Testis (tissue), 2 donors: ENCODE measurements at regions not wholly inside any gene's neighbourhood (a gene's known extent, or its start where the extent isn't known, plus 50 kb on each side); places are given as distances from the start of the nearest gene placed in this dataset.

Source experiments
- CTCF ChIP-seq, 3 experiments: fragments of 450-650 bp in 2 of 3; fragments of 200-600 bp in 1 of 3; sonication (generic) in 1 of 3; IDR thresholded peaks; one replicate each; pipeline ENCODE4 v1.5.1; 2016 to 2019; ENCODE audit warnings: antibody characterized with exemption in 3 of 3, mild to moderate bottlenecking in 2 of 3, moderate library complexity in 1 of 3
- POLR2A ChIP-seq: fragments of 450-650 bp; IDR thresholded peaks from one replicate; pipeline ENCODE4 v1.6.1; 2017; ENCODE audit warnings: antibody characterized with exemption, mild to moderate bottlenecking, moderate library complexity

GRCh38 chr4:79232540-79232939 is 93.3 kb downstream of the NAA11 start:
- TF ChIP-seq CTCF (IDR thresholded peaks at IDR 0.05), result no peak
- TF ChIP-seq POLR2A, result no peak
